ENCODE measurements at regions not wholly inside any gene's neighbourhood (a gene's known extent, or its start where the extent isn't known, plus 50 kb on each side); places are given as distances from the start of the nearest gene placed in this dataset.

DNA sequence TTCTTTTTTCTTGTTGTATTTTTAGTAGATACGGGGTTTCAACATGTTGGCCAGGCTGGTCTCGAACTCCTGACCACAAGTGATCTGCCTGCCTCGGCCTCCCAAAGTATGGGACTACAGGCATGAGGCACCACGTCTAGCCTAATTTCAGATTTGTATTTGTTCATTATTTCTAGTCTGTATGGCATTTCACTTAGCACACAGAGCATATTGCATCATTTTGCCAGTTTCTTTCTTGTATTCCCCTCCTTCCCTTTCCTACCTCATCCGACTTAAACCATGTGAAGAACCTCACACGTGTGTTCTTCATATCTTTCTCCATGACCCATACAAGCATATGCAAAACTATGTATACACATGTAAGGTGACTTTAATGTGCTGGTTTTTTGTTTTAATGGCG, 470.0 kb downstream of the CBLN4 start:
- no peaks in the 10 kb centered on the region for H3K9me2 ChIP-seq (replicated peaks; ENCODE audit: insufficient read depth)
- no peaks in the 10 kb centered on the region for H3K27me3 ChIP-seq
- H3K4me1 ChIP-seq (ENCODE audit: insufficient read depth), result no peaks in the 10 kb centered on the region
- no peak overlapping the region for H3K27ac ChIP-seq
- no peak overlapping the region for H3K4me2 ChIP-seq
- no peaks in the 10 kb centered on the region for H3K79me2 ChIP-seq
- H2AFZ ChIP-seq, result no peak overlapping the region
- 91% methylated on average over 7 of the region's 7 CpGs for WGBS (ENCODE audit: low lambda C conversion rate, missing lambda C conversion rate)
- no peak for DNase-seq (ENCODE audit: low spot score)
- no peaks in the 10 kb centered on the region for H3K9me3 ChIP-seq (ENCODE audit: low read depth)
- TF ChIP-seq EZH2 (IDR thresholded peaks at IDR 0.05; ENCODE audit: borderline replicate concordance), result no peak
- TF ChIP-seq, protein P1, sequence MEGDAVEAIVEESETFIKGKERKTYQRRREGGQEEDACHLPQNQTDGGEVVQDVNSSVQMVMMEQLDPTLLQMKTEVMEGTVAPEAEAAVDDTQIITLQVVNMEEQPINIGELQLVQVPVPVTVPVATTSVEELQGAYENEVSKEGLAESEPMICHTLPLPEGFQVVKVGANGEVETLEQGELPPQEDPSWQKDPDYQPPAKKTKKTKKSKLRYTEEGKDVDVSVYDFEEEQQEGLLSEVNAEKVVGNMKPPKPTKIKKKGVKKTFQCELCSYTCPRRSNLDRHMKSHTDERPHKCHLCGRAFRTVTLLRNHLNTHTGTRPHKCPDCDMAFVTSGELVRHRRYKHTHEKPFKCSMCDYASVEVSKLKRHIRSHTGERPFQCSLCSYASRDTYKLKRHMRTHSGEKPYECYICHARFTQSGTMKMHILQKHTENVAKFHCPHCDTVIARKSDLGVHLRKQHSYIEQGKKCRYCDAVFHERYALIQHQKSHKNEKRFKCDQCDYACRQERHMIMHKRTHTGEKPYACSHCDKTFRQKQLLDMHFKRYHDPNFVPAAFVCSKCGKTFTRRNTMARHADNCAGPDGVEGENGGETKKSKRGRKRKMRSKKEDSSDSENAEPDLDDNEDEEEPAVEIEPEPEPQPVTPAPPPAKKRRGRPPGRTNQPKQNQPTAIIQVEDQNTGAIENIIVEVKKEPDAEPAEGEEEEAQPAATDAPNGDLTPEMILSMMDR (IDR thresholded peaks at IDR 0.05; ENCODE audit: poor library complexity), result no peak
- no peak for TF ChIP-seq EZH2phosphoT487 (IDR thresholded peaks at IDR 0.05; ENCODE audit: low read depth, severe bottlenecking, unreplicated experiment)
- no peaks in the 10 kb centered on the region for H4K20me1 ChIP-seq (ENCODE audit: insufficient read depth, poor library complexity, severe bottlenecking)
- no peak overlapping the region for H3K4me3 ChIP-seq
- no peaks in the 10 kb centered on the region for H3K36me3 ChIP-seq (replicated peaks; ENCODE audit: insufficient read depth, low read depth)

DNA sequence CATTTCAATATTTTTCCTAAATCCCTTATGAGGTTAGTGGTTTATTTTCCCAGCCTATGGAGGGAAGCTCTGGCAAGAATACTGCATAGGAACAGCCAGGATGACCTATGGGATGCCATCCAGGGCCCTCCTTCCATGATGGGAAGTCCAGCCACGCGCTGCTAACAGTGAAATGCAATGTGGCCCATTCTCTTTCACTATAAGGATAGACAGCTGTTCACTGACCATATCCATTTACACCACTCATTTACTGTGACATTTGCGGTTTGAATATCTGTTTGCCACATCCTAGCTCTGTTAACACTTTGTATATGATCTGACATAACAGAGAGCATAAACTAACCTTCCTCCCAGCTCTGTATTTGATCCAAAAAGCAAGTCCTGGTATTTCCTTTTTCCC, 471.7 kb downstream of the CBLN4 start:
- Histone ChIP-seq H3K27ac (no peak overlapping the region), H3K4me3 (no peak overlapping the region), H3K27me3 (no peaks in the 10 kb centered on the region), H3K9me2 (replicated peaks; ENCODE audit: insufficient read depth) (no peaks in the 10 kb centered on the region), H3K36me3 (replicated peaks; ENCODE audit: insufficient read depth, low read depth) (no peaks in the 10 kb centered on the region), H4K20me1 (ENCODE audit: insufficient read depth, poor library complexity, severe bottlenecking) (no peaks in the 10 kb centered on the region), H3K4me2 (no peak overlapping the region), H3K79me2 (no peaks in the 10 kb centered on the region), H2AFZ (no peak overlapping the region), H3K4me1 (ENCODE audit: insufficient read depth) (no peaks in the 10 kb centered on the region), H3K9me3 (ENCODE audit: low read depth) (no peaks in the 10 kb centered on the region)
- 93% methylated on average over 3 of the region's 3 CpGs for WGBS (ENCODE audit: low lambda C conversion rate, missing lambda C conversion rate)
- TF ChIP-seq EZH2 (IDR thresholded peaks at IDR 0.05; ENCODE audit: borderline replicate concordance) (no peak), EZH2phosphoT487 (IDR thresholded peaks at IDR 0.05; ENCODE audit: low read depth, severe bottlenecking, unreplicated experiment) (no peak)
- TF ChIP-seq, protein P1 (IDR thresholded peaks at IDR 0.05; ENCODE audit: poor library complexity), result no peak
- no peak for DNase-seq (ENCODE audit: low spot score)

DNA sequence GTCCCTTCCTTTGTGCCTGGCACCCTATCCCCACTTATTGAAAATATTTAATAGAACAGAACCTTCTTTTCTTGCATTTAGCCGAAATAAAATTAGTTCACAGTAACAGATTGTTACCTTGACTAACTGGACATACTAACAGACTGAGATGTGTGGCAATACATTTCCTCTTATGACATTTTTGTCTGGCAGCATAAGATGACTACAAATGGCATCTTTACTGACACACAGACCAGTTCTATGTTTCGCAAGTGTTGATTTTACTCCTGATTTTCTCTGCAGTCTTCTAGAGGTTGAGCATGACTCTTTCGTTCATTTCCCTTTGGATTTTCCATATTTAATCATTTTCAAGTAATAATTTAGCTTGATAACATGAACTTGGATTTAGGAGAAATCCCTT, 474.6 kb downstream of the CBLN4 start:
- no peaks in the 10 kb centered on the region for H3K36me3 ChIP-seq (replicated peaks; ENCODE audit: insufficient read depth, low read depth)
- 90% methylated on average over 3 of the region's 3 CpGs for WGBS (ENCODE audit: low lambda C conversion rate, missing lambda C conversion rate)

DNA sequence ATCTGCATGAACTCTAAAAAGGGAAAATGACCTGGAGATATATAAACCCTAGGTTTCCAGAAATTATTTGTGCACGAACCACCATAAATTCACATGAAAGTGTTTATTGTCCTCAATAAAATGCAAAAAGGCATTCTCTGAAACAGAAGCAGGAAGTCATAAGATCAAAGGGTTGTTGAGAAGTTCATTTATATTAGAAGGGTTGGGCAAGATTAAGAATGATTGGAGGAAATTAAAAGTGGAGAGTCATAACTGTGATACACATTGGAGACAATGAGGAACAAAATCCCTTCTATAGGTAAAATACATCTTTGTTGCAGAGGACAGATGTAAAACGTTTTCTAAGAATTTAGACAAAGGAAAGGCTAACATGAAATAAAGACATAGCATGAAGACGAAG, 476.8 kb downstream of the CBLN4 start:
- no peaks in the 10 kb centered on the region for H3K36me3 ChIP-seq (replicated peaks; ENCODE audit: insufficient read depth, low read depth)
- TF ChIP-seq EZH2phosphoT487 (IDR thresholded peaks at IDR 0.05; ENCODE audit: low read depth, severe bottlenecking, unreplicated experiment), result no peak
- TF ChIP-seq, protein P1 (IDR thresholded peaks at IDR 0.05; ENCODE audit: poor library complexity), result no peak
- TF ChIP-seq EZH2 (IDR thresholded peaks at IDR 0.05; ENCODE audit: borderline replicate concordance), result no peak
- no peaks in the 10 kb centered on the region for H3K79me2 ChIP-seq
- H3K9me2 ChIP-seq (replicated peaks; ENCODE audit: insufficient read depth), result no peaks in the 10 kb centered on the region
- H3K27ac ChIP-seq, result no peak overlapping the region
- H3K27me3 ChIP-seq, result no peaks in the 10 kb centered on the region
- DNase-seq (ENCODE audit: low spot score), result no peak
- no peaks in the 10 kb centered on the region for H3K4me1 ChIP-seq (ENCODE audit: insufficient read depth)
- WGBS (ENCODE audit: low lambda C conversion rate, missing lambda C conversion rate), result 63% methylated on average over 3 of the region's 3 CpGs
- no peaks in the 10 kb centered on the region for H4K20me1 ChIP-seq (ENCODE audit: insufficient read depth, poor library complexity, severe bottlenecking)
- no peak overlapping the region for H3K4me2 ChIP-seq
- no peaks in the 10 kb centered on the region for H3K9me3 ChIP-seq (ENCODE audit: low read depth)
- no peak overlapping the region for H2AFZ ChIP-seq
- H3K4me3 ChIP-seq, result no peak overlapping the region

More for the DNA sequence above, 474.6 kb downstream of the CBLN4 start:
- Histone ChIP-seq H3K27ac (no peak overlapping the region), H3K4me1 (ENCODE audit: insufficient read depth) (no peaks in the 10 kb centered on the region), H3K9me2 (replicated peaks; ENCODE audit: insufficient read depth) (no peaks in the 10 kb centered on the region), H4K20me1 (ENCODE audit: insufficient read depth, poor library complexity, severe bottlenecking) (no peaks in the 10 kb centered on the region), H2AFZ (no peak overlapping the region), H3K4me3 (no peak overlapping the region), H3K4me2 (no peak overlapping the region), H3K27me3 (no peaks in the 10 kb centered on the region), H3K79me2 (no peaks in the 10 kb centered on the region), H3K9me3 (ENCODE audit: low read depth) (no peaks in the 10 kb centered on the region)
- TF ChIP-seq EZH2phosphoT487 (IDR thresholded peaks at IDR 0.05; ENCODE audit: low read depth, severe bottlenecking, unreplicated experiment), result no peak
- no peak for TF ChIP-seq EZH2 (IDR thresholded peaks at IDR 0.05; ENCODE audit: borderline replicate concordance)
- no peak for DNase-seq (ENCODE audit: low spot score)
